GM06990 (cell line): ENCODE measurements at regions not wholly inside any gene's neighbourhood (a gene's known extent, or its start where the extent isn't known, plus 50 kb on each side); places are given as distances from the start of the nearest gene placed in this dataset.

Experiments used
- DNase-seq: peaks from one replicate; pipeline ENCODE4 v3.0.0-alpha.2; 2011; ENCODE audit not compliant: insufficient read length; ENCODE audit errors: extremely low read depth
- H3K27me3 ChIP-seq: replicated peaks from 2 replicates; pipeline ENCODE4 v1.6.0; 2011; ENCODE audit warnings: low read length; ENCODE audit not compliant: control insufficient read depth, insufficient read depth
- H3K36me3 ChIP-seq: 2 replicates; pipeline ENCODE4 v1.5.1; 2011; ENCODE audit warnings: low read length; ENCODE audit not compliant: control insufficient read depth, insufficient read depth
- H3K4me3 ChIP-seq: replicated peaks from 2 replicates; pipeline ENCODE4 v1.5.1; 2011; ENCODE audit warnings: low read depth, mild to moderate bottlenecking, control low read depth, low read length
- CTCF ChIP-seq: IDR thresholded peaks from 2 replicates; pipeline ENCODE4 v1.5.1; 2011; ENCODE audit warnings: low read length, control low read depth, mild to moderate bottlenecking, inconsistent platforms; ENCODE audit not compliant: insufficient read depth, poor library complexity, severe bottlenecking

DNA sequence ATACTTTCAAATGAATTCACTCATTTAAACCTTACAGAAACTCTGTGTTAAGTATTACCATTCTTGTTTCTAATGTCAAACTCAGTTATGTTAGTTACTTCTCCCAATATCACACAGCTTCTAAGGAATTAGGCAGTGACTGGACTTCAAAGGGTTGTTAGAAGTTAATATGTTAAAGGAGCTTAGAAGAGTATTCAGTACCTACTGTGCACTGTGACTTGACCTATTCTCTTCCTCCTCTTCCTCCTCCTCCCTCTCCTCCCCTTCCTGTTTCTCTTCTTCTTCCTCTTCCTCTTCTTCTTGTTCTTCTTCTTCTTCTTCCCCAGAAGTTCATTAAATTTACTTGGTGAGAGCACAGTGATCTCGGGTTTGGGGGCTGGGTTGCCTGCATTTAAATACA lies 325.6 kb upstream of the SLC35B3 start:
- Histone ChIP-seq H3K36me3 (no peaks in the 10 kb centered on the region), H3K4me3 (no peak overlapping the region), H3K27me3 (no peaks in the 10 kb centered on the region)
- TF ChIP-seq CTCF, result no peak
- no peak for DNase-seq

- H3K27me3 ChIP-seq, result no peaks in the 10 kb centered on the region
- no peak for TF ChIP-seq CTCF
- H3K36me3 ChIP-seq, result no peaks in the 10 kb centered on the region
- no peak overlapping the region for H3K4me3 ChIP-seq
- DNase-seq, result no peak
Observed at GRCh38 chr6:8758412-8758811, 323.1 kb upstream of the SLC35B3 start.

DNA sequence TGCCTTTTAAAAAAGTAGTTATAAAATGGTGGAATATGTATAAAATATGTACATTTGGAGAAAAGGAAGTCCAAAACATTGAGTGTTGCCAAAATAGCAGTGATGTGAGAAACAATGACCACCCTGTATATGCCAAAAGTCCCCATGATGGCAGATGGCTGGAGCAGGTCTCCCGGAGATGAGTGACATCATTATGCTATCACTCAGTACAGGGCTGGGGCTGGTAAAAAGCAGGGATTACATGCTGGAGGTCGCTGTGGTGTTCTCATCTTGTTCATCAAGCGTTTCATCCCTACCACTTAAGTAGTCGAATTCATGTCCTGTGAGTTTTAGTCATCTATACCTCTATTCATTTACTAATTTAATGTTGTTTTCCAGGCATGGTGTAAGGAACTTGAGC lies 315.3 kb upstream of the SLC35B3 start:
- no peak for TF ChIP-seq CTCF
- DNase-seq, result no peak
- H3K4me3 ChIP-seq, result no peak overlapping the region
- no peaks in the 10 kb centered on the region for H3K36me3 ChIP-seq
- no peaks in the 10 kb centered on the region for H3K27me3 ChIP-seq

- no peak for TF ChIP-seq CTCF
- Histone ChIP-seq H3K4me3 (no peak overlapping the region), H3K36me3 (no peaks in the 10 kb centered on the region), H3K27me3 (no peaks in the 10 kb centered on the region)
- no peak for DNase-seq
Observed at GRCh38 chr6:8749465-8749864, 314.1 kb upstream of the SLC35B3 start.

- no peaks in the 10 kb centered on the region for H3K36me3 ChIP-seq
- H3K27me3 ChIP-seq, result no peaks in the 10 kb centered on the region
- H3K4me3 ChIP-seq, result peak overlapping the region; percentile 45
- TF ChIP-seq CTCF, result no peak
- DNase-seq, result no peak
Observed at GRCh38 chr6:8743170-8743745, 307.9 kb upstream of the SLC35B3 start.

DNA sequence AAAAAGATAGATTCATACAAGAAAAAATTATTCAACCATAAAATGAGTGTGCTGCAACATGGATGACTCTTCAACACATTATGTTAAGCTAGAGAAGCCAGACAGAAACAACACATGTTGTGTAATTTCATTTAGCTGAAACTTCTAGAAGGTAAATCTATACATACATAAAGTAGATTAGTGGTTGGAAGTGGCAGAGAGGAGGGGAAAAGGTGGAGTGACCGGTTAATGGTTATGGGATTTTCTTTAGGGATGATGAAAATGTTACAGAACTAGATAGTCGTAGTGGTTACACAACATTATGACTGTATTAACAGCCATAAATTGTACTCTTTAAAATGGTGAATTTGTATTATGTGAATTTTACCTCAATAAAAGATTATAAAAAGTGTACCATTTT lies 304.1 kb upstream of the SLC35B3 start:
- H3K36me3 ChIP-seq, result no peaks in the 10 kb centered on the region
- H3K4me3 ChIP-seq, result no peak overlapping the region
- DNase-seq, result no peak
- H3K27me3 ChIP-seq, result no peaks in the 10 kb centered on the region
- TF ChIP-seq CTCF, result no peak
